HS-5 (cell line): ENCODE measurements at regions not wholly inside any gene's neighbourhood (a gene's known extent, or its start where the extent isn't known, plus 50 kb on each side); places are given as distances from the start of the nearest gene placed in this dataset.
A peak's percentile ranks its signal among the peaks of the same experiment; 100 is the strongest.
"Not testable (repeated sequence)": the region's sequence is repeated elsewhere in the genome, so short reads cannot be mapped to it uniquely, and the experiment has no call there.

Experiments
- DNase-seq: peaks from one replicate; pipeline ENCODE4 v3.0.0-alpha.2; 2012; ENCODE audit warnings: low read depth

GRCh38 chr16:60681043-60681442 is 1355.2 kb downstream of the CDH8 start:
- no peak for DNase-seq

- no peak for DNase-seq
These were observed 1361.2 kb downstream of the CDH8 start for GRCh38 chr16:60675022-60675421.

GRCh38 chr16:60674241-60674640 is 1362.0 kb downstream of the CDH8 start:
- no peak for DNase-seq

- DNase-seq: no peak
These were observed 1380.6 kb downstream of the CDH8 start for GRCh38 chr16:60655514-60656153.

- no peak for DNase-seq
These were observed 1384.9 kb downstream of the CDH8 start for GRCh38 chr16:60651346-60651745.

- DNase-seq: peak; percentile 23
These were observed 1387.9 kb downstream of the CDH8 start for GRCh38 chr16:60648290-60648689.

- not testable (repeated sequence) for DNase-seq
These were observed 1388.8 kb downstream of the CDH8 start for GRCh38 chr16:60647388-60647787.

- DNase-seq: no peak
These were observed 1389.6 kb downstream of the CDH8 start for GRCh38 chr16:60646631-60647030.

- no peak for DNase-seq
These were observed 1390.7 kb downstream of the CDH8 start for GRCh38 chr16:60645541-60645940.

- DNase-seq: peak; percentile 37
These were observed 1393.3 kb downstream of the CDH8 start for GRCh38 chr16:60642956-60643355.

- no peak for DNase-seq
These were observed 1395.1 kb downstream of the CDH8 start for GRCh38 chr16:60641067-60641665.

GRCh38 chr16:60640038-60640437 is 1396.2 kb downstream of the CDH8 start:
- DNase-seq: no peak

GRCh38 chr16:60636636-60637035 is 1399.6 kb downstream of the CDH8 start:
- not testable (repeated sequence) for DNase-seq

GRCh38 chr16:60636117-60636516 is 1400.1 kb downstream of the CDH8 start:
- DNase-seq: no peak

- DNase-seq: no peak
These were observed 1400.7 kb downstream of the CDH8 start for GRCh38 chr16:60635548-60635947.

GRCh38 chr16:60611844-60612243 is 1424.4 kb downstream of the CDH8 start:
- no peak for DNase-seq

- DNase-seq: no peak
These were observed 1427.3 kb downstream of the CDH8 start for GRCh38 chr16:60608971-60609370.

- DNase-seq: not testable (repeated sequence)
These were observed 1430.6 kb downstream of the CDH8 start for GRCh38 chr16:60605652-60606051.

GRCh38 chr16:60605176-60605575 is 1431.1 kb downstream of the CDH8 start:
- no peak for DNase-seq

GRCh38 chr16:60586493-60586892 is 1449.7 kb downstream of the CDH8 start:
- no peak for DNase-seq

GRCh38 chr16:60582528-60582927 is 1453.7 kb downstream of the CDH8 start:
- no peak for DNase-seq

- no peak for DNase-seq
These were observed 1469.3 kb downstream of the CDH8 start for GRCh38 chr16:60566901-60567300.

- DNase-seq: no peak
These were observed 1471.7 kb downstream of the CDH8 start for GRCh38 chr16:60564588-60564987.

GRCh38 chr16:60563166-60563565 is 1473.1 kb downstream of the CDH8 start:
- no peak for DNase-seq
